A673 (cell line): ENCODE measurements at regions not wholly inside any gene's neighbourhood (a gene's known extent, or its start where the extent isn't known, plus 50 kb on each side); places are given as distances from the start of the nearest gene placed in this dataset.

Experiments
- BruUV-seq: library from RNA; stranded (reverse); fragments of 400-500 nt; replicated peaks from 2 replicates; lab custom pipeline; 2021; lab: Mats Ljungman, UMichigan
- CTCF ChIA-PET: fragments of 300-600 bp; sonication (Branson Sonifier 250); formaldehyde crosslinking; loops from one replicate; lab custom pipeline; 2022; ENCODE audit warnings: antibody characterized with exemption; lab: Charles Lee
- POLR2A ChIA-PET: fragments of 300-600 bp; sonication (Branson Sonifier 250); formaldehyde crosslinking; loops from one replicate; lab custom pipeline; 2022; ENCODE audit warnings: antibody characterized with exemption; ENCODE audit not compliant: low non-redundant PET; lab: Charles Lee
- DNase-seq: peaks from one replicate; pipeline ENCODE4 v3.0.0-alpha.2; 2015; ENCODE audit warnings: low spot score
- H3K27ac ChIP-seq: fragments of 200-600 bp; sonication (generic); 2 replicates; pipeline ENCODE4 v1.5.1; 2016; ENCODE audit warnings: mixed run types, low read depth, mild to moderate bottlenecking, mixed read lengths, antibody characterized with exemption, low read length; ENCODE audit not compliant: poor library complexity, severe bottlenecking
- H3K27me3 ChIP-seq: fragments of 200-600 bp; sonication (generic); replicated peaks from 2 replicates; pipeline ENCODE4 v1.6.1; 2017; ENCODE audit warnings: mixed run types, low read depth, mild to moderate bottlenecking, mixed read lengths, antibody characterized with exemption, low read length; ENCODE audit not compliant: insufficient read depth, poor library complexity
- H3K36me3 ChIP-seq: fragments of 200-600 bp; sonication (generic); 2 replicates; pipeline ENCODE4 v1.6.1; 2016; ENCODE audit warnings: mixed run types, mild to moderate bottlenecking, mixed read lengths, antibody characterized with exemption, low read length; ENCODE audit not compliant: insufficient read depth, poor library complexity, severe bottlenecking
- H3K4me1 ChIP-seq: fragments of 200-600 bp; sonication (generic); 2 replicates; pipeline ENCODE4 v1.6.1; 2017; ENCODE audit warnings: mixed run types, mild to moderate bottlenecking, mixed read lengths, antibody characterized with exemption, low read length; ENCODE audit not compliant: insufficient read depth, poor library complexity, severe bottlenecking
- H3K4me3 ChIP-seq: fragments of 200-600 bp; sonication (generic); 2 replicates; pipeline ENCODE4 v1.5.1; 2016; ENCODE audit warnings: low read depth, mixed run types, mild to moderate bottlenecking, mixed read lengths, low read length; ENCODE audit not compliant: poor library complexity, severe bottlenecking
- H3K9me3 ChIP-seq: fragments of 200-600 bp; sonication (generic); 2 replicates; pipeline ENCODE4 v1.6.1; 2016; ENCODE audit warnings: mixed run types, low read depth, mild to moderate bottlenecking, mixed read lengths, antibody characterized with exemption, low read length; ENCODE audit not compliant: poor library complexity, severe bottlenecking
- CTCF ChIP-seq: fragments of 300-800, 200-600 bp; sonication (generic); conservative IDR thresholded peaks from 2 replicates; pipeline ENCODE4 v1.5.1; 2017; ENCODE audit warnings: low read depth, mild to moderate bottlenecking, antibody characterized with exemption, low read length, moderate library complexity, mixed read lengths
- EZH2 ChIP-seq: fragments of 200-600 bp; sonication (generic); IDR thresholded peaks from 2 replicates; pipeline ENCODE4 v1.6.1; 2017; ENCODE audit warnings: borderline replicate concordance, low read depth, mild to moderate bottlenecking, mixed read lengths, antibody characterized with exemption, low read length; ENCODE audit not compliant: poor library complexity, severe bottlenecking
- intact Hi-C: fragments of 100-400 bp; cut with micrococcal nuclease; formaldehyde crosslinking; loops from one replicate; pipeline ENCODE4 v1.10.0; 2022; ENCODE audit not compliant: unreplicated experiment

- POLR2A ChIA-PET, result no interaction called here
- no peak for TF ChIP-seq CTCF
- no peak for TF ChIP-seq EZH2
- H3K9me3 ChIP-seq, result no peaks in the 10 kb centered on the region
- no peak overlapping the region for H3K27ac ChIP-seq
- H3K36me3 ChIP-seq, result no peaks in the 10 kb centered on the region
- DNase-seq, result no peak
- H3K4me3 ChIP-seq, result no peak overlapping the region
- intact Hi-C loops, result no loop called here
- no peaks in the 10 kb centered on the region for H3K4me1 ChIP-seq
- CTCF ChIA-PET, result no interaction called here
- no TSS peak for BruUV-seq
- H3K27me3 ChIP-seq, result no peaks in the 10 kb centered on the region
Observed at GRCh38 chr6:86825436-86825835, 111.9 kb upstream of the HTR1E start.

GRCh38 chr6:86822747-86823146, 114.6 kb upstream of the HTR1E start:
- no TSS peak for BruUV-seq
- H3K36me3 ChIP-seq, result no peaks in the 10 kb centered on the region
- H3K4me1 ChIP-seq, result no peaks in the 10 kb centered on the region
- no peaks in the 10 kb centered on the region for H3K9me3 ChIP-seq
- DNase-seq, result no peak
- intact Hi-C loops, result no loop called here
- no peak overlapping the region for H3K4me3 ChIP-seq
- ChIA-PET CTCF (no interaction called here), POLR2A (no interaction called here)
- TF ChIP-seq CTCF (no peak), EZH2 (no peak)
- H3K27ac ChIP-seq, result no peak overlapping the region
- no peaks in the 10 kb centered on the region for H3K27me3 ChIP-seq

- CTCF ChIA-PET, result no interaction called here
- DNase-seq, result no peak
- POLR2A ChIA-PET, result no interaction called here
- H3K36me3 ChIP-seq, result no peaks in the 10 kb centered on the region
- H3K4me1 ChIP-seq, result no peaks in the 10 kb centered on the region
- intact Hi-C loops, result no loop called here
- BruUV-seq, result no TSS peak
- H3K4me3 ChIP-seq, result no peak overlapping the region
- peaks cover 5% of the 10 kb centered on the region for H3K9me3 ChIP-seq
- H3K27ac ChIP-seq, result no peak overlapping the region
- TF ChIP-seq CTCF (no peak), EZH2 (no peak)
- H3K27me3 ChIP-seq, result no peaks in the 10 kb centered on the region
Observed at GRCh38 chr6:86820750-86821149, 116.6 kb upstream of the HTR1E start.
